Panc1 (cell line): ENCODE measurements at regions not wholly inside any gene's neighbourhood (a gene's known extent, or its start where the extent isn't known, plus 50 kb on each side); places are given as distances from the start of the nearest gene placed in this dataset.

Experiments used
- ATAC-seq: fragments of 200-7000 bp; cut with Tn5 transposase; 2 replicates; pipeline ENCODE4 v1.9.1; 2020; ENCODE audit warnings: mild to moderate bottlenecking, moderate library complexity
- BruUV-seq: library from RNA; stranded (reverse); fragments of 400-500 nt; replicated peaks from 2 replicates; lab custom pipeline; 2021; lab: Mats Ljungman, UMichigan
- CTCF ChIA-PET: fragments of 300-600 bp; sonication (Branson Sonifier 250); formaldehyde crosslinking; loops from one replicate; lab custom pipeline; 2022; ENCODE audit warnings: antibody characterized with exemption; lab: Charles Lee
- POLR2A ChIA-PET: fragments of 300-600 bp; sonication (Branson Sonifier 250); formaldehyde crosslinking; loops from one replicate; lab custom pipeline; 2022; ENCODE audit warnings: antibody characterized with exemption; lab: Charles Lee
- DNase-seq: peaks from one replicate; pipeline ENCODE4 v3.0.0-alpha.2; 2010; ENCODE audit warnings: low read depth, low spot score
- H3K27ac ChIP-seq: 2 replicates; pipeline ENCODE4 v1.5.1; 2011; ENCODE audit warnings: mild to moderate bottlenecking, low read length, inconsistent platforms
- H3K27me3 ChIP-seq: fragments of 200-500 bp; sonication (Bioruptor generic); 2 replicates; pipeline ENCODE4 v1.6.0; 2014; ENCODE audit warnings: low read length, inconsistent platforms; ENCODE audit not compliant: control insufficient read depth, insufficient read depth
- H3K36me3 ChIP-seq: fragments of 200-500 bp; sonication (Bioruptor generic); 2 replicates; pipeline ENCODE4 v1.5.1; 2014; ENCODE audit warnings: inconsistent platforms, mild to moderate bottlenecking, low read length, moderate library complexity; ENCODE audit not compliant: control insufficient read depth, insufficient read depth
- H3K4me1 ChIP-seq: 2 replicates; pipeline ENCODE4 v1.5.1; 2011; ENCODE audit warnings: inconsistent platforms, mild to moderate bottlenecking, low read length, moderate library complexity; ENCODE audit not compliant: control insufficient read depth, insufficient read depth
- H3K4me3 ChIP-seq, 2 experiments: 2 replicates each; pipeline ENCODE4 v1.5.1; 2011 to 2012; ENCODE audit warnings: low read depth in 2 of 2, low read length in 2 of 2, mild to moderate bottlenecking in 2 of 2, inconsistent platforms in 1 of 2, moderate library complexity in 1 of 2
- H3K9me3 ChIP-seq: fragments of 200-500 bp; sonication (Bioruptor generic); 2 replicates; pipeline ENCODE4 v1.5.1; 2014; ENCODE audit warnings: low read depth, mild to moderate bottlenecking, inconsistent platforms, low read length, moderate library complexity; ENCODE audit not compliant: control insufficient read depth, insufficient read depth
- CTCF ChIP-seq: fragments of 450-650 bp; IDR thresholded peaks from 2 replicates; pipeline ENCODE4 v1.5.1; 2017; ENCODE audit warnings: mild to moderate bottlenecking
- POLR2AphosphoS5 ChIP-seq: IDR thresholded peaks from 2 replicates; pipeline ENCODE4 v1.6.1; 2012; ENCODE audit warnings: mild to moderate bottlenecking, low read depth, low read length, moderate library complexity
- SIN3A ChIP-seq: IDR thresholded peaks from 2 replicates; pipeline ENCODE4 v1.6.1; 2012; ENCODE audit warnings: low read depth, mild to moderate bottlenecking, low read length, moderate library complexity, borderline replicate concordance; ENCODE audit not compliant: insufficient read depth
- TCF7L2 ChIP-seq: IDR thresholded peaks from 2 replicates; pipeline ENCODE4 v1.6.1; 2011; ENCODE audit warnings: mild to moderate bottlenecking, low read depth, low read length, inconsistent platforms
- in situ Hi-C: cut with HindIII; loops from 2 replicates; pipeline ENCODE4 v1.10.0; 2016; ENCODE audit warnings: low sequenced_read_pairs, low pct_unique_long_range_greater_than_20kb
- intact Hi-C: fragments of 100-400 bp; cut with micrococcal nuclease; formaldehyde crosslinking; loops from one replicate; pipeline ENCODE4 v1.10.0; 2022; ENCODE audit not compliant: unreplicated experiment
- TF ChIP-seq, protein P1 (sequence below), 2 experiments: IDR thresholded peaks; 2 replicates each; pipeline ENCODE4 v1.6.1; 2011 to 2012; ENCODE audit warnings: low read depth in 2 of 2, control low read depth in 1 of 2, low read length in 1 of 2, mild to moderate bottlenecking in 1 of 2, moderate library complexity in 1 of 2; ENCODE audit not compliant: insufficient read depth in 1 of 2

DNA sequence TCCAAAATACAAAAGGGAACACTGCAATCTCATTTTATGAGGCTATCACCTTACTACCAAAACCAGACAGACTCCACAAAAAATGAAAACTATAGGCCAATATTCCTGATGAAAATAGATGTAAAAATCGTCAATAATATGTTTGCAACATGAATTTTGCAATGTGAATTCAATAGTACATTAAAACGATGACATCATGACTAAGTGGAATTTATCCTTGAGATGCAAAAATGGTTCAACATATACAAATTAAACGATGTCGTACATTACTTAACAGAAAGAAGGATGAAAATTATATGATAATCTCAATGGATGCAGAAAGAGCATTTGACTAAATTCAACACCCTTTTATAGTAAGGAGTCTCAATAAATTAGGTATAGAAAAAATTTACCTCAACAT is 123.0 kb downstream of the AREG start:
- no peak overlapping the region for H3K27ac ChIP-seq
- CTCF ChIA-PET, result no interaction called here
- in situ Hi-C loops (no loop called here), intact Hi-C loops (no loop called here)
- ATAC-seq (no peak), DNase-seq (no peak)
- POLR2A ChIA-PET, result no interaction called here
- H3K4me3 ChIP-seq, result no peak overlapping the region
- no peaks in the 10 kb centered on the region for H3K9me3 ChIP-seq
- no peaks in the 10 kb centered on the region for H3K36me3 ChIP-seq
- no peaks in the 10 kb centered on the region for H3K4me1 ChIP-seq
- no TSS peak for BruUV-seq
- no peaks in the 10 kb centered on the region for H3K27me3 ChIP-seq
- TF ChIP-seq SIN3A, result no peak
- TF ChIP-seq CTCF, result no peak
- no peak for TF ChIP-seq TCF7L2
- TF ChIP-seq, protein P1, sequence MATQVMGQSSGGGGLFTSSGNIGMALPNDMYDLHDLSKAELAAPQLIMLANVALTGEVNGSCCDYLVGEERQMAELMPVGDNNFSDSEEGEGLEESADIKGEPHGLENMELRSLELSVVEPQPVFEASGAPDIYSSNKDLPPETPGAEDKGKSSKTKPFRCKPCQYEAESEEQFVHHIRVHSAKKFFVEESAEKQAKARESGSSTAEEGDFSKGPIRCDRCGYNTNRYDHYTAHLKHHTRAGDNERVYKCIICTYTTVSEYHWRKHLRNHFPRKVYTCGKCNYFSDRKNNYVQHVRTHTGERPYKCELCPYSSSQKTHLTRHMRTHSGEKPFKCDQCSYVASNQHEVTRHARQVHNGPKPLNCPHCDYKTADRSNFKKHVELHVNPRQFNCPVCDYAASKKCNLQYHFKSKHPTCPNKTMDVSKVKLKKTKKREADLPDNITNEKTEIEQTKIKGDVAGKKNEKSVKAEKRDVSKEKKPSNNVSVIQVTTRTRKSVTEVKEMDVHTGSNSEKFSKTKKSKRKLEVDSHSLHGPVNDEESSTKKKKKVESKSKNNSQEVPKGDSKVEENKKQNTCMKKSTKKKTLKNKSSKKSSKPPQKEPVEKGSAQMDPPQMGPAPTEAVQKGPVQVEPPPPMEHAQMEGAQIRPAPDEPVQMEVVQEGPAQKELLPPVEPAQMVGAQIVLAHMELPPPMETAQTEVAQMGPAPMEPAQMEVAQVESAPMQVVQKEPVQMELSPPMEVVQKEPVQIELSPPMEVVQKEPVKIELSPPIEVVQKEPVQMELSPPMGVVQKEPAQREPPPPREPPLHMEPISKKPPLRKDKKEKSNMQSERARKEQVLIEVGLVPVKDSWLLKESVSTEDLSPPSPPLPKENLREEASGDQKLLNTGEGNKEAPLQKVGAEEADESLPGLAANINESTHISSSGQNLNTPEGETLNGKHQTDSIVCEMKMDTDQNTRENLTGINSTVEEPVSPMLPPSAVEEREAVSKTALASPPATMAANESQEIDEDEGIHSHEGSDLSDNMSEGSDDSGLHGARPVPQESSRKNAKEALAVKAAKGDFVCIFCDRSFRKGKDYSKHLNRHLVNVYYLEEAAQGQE (IDR thresholded peaks at IDR 0.05; ENCODE audit: insufficient read depth in 1 of 2, low read depth in 2 of 2, low read length in 1 of 2), result no peak
- TF ChIP-seq POLR2AphosphoS5, result no peak

GRCh38 chr4:74570095-74570494 is 125.2 kb downstream of the AREG start:
- H3K4me1 ChIP-seq, result no peaks in the 10 kb centered on the region
- no peak for TF ChIP-seq TCF7L2
- no peak for TF ChIP-seq CTCF
- no peak for TF ChIP-seq POLR2AphosphoS5
- TF ChIP-seq, protein P1 (IDR thresholded peaks at IDR 0.05; ENCODE audit: insufficient read depth in 1 of 2, low read depth in 2 of 2, low read length in 1 of 2), result no peak
- no peak for TF ChIP-seq SIN3A
- H3K9me3 ChIP-seq, result no peaks in the 10 kb centered on the region
- in situ Hi-C loops (no loop called here), intact Hi-C loops (no loop called here)
- ChIA-PET POLR2A (no interaction called here), CTCF (no interaction called here)
- no TSS peak for BruUV-seq
- ATAC-seq (no peak), DNase-seq (no peak)
- H3K27ac ChIP-seq, result no peak overlapping the region
- H3K36me3 ChIP-seq, result no peaks in the 10 kb centered on the region
- H3K27me3 ChIP-seq, result no peaks in the 10 kb centered on the region
- no peak overlapping the region for H3K4me3 ChIP-seq
